Kidney (tissue), 13 donors: ENCODE measurements at regions not wholly inside any gene's neighbourhood (a gene's known extent, or its start where the extent isn't known, plus 50 kb on each side); places are given as distances from the start of the nearest gene placed in this dataset.

Experiments
- DNase-seq, 5 donors: peaks; one replicate each; pipeline ENCODE4 v3.0.0-alpha.2; 2013 to 2020
- FAIRE-seq: peaks from 2 replicates; lab custom pipeline; 2012; peaks lifted over from hg19 to GRCh38; lab: Jason Lieb, UNC
- H3K27ac ChIP-seq, 2 donors: one replicate each; pipeline ENCODE4 v1.7.0; 2013; ENCODE audit warnings: low read depth in 2 of 2, low read length in 2 of 2, inconsistent platforms in 1 of 2
- H3K27me3 ChIP-seq: one replicate; pipeline ENCODE4 v1.7.1; 2013; ENCODE audit warnings: low read length, inconsistent platforms; ENCODE audit not compliant: control insufficient read depth, insufficient read depth
- H3K36me3 ChIP-seq, 3 donors: one replicate each; pipeline versions ENCODE4 v1.7.0 to v1.7.1; 2013; ENCODE audit warnings: low read length in 3 of 3, control low read depth in 1 of 3, inconsistent platforms in 1 of 3; ENCODE audit not compliant: insufficient read depth in 3 of 3, control insufficient read depth in 2 of 3
- H3K4me1 ChIP-seq, 3 donors: one replicate each; pipeline versions ENCODE4 v1.7.0 to v1.7.1; 2013; ENCODE audit warnings: low read length in 3 of 3, inconsistent platforms in 1 of 3, low read depth in 1 of 3; ENCODE audit not compliant: control insufficient read depth in 2 of 3, insufficient read depth in 2 of 3
- H3K4me3 ChIP-seq, 3 donors: one replicate each; pipeline versions ENCODE4 v1.7.0 to v1.8.1; 2013; ENCODE audit warnings: low read length in 3 of 3, control low read depth in 1 of 3, inconsistent platforms in 1 of 3
- H3K9ac ChIP-seq, 3 donors: one replicate each; pipeline versions ENCODE4 v1.7.0 to v1.7.1; 2013; ENCODE audit warnings: low read length in 3 of 3, control low read depth in 1 of 3, inconsistent platforms in 1 of 3
- H3K9me3 ChIP-seq, 3 donors: one replicate each; pipeline versions ENCODE4 v1.7.0 to v1.7.1; 2013; ENCODE audit warnings: low read length in 3 of 3, control low read depth in 1 of 3, inconsistent platforms in 1 of 3; ENCODE audit not compliant: control insufficient read depth in 2 of 3, insufficient read depth in 1 of 3
- CTCF ChIP-seq: IDR thresholded peaks from 3 replicates; pipeline ENCODE4 v1.5.1; 2012; ENCODE audit warnings: mild to moderate bottlenecking, moderate library complexity, borderline replicate concordance; ENCODE audit not compliant: insufficient read depth; ENCODE audit errors: extremely low read depth
- intact Hi-C: fragments of 100-400 bp; cut with DNase I; formaldehyde crosslinking; loops from one replicate; pipeline ENCODE4 v1.11.1; 2022
- donor health status: control.
- donor health status: control.
- donor health status: control.
- donor health status: control.
- donor health status: control.
- donor health status: DM: yes; HTN: yes; CAD: no.
- donor health status: Normal renal cell carcinoma (clear cell type).

GRCh38 chr18:78830826-78831225 lies 148.8 kb upstream of the SALL3 start:
- intact Hi-C loops = no loop called here
- Histone ChIP-seq H3K27me3 (no peaks in the 10 kb centered on the region), H3K4me3 (no peak overlapping the region), H3K9ac (no peak overlapping the region), H3K27ac (no peak overlapping the region), H3K9me3 (no peaks in the 10 kb centered on the region), H3K4me1 (no peaks in the 10 kb centered on the region), H3K36me3 (no peaks in the 10 kb centered on the region)
- TF ChIP-seq CTCF = no peak
- FAIRE-seq = no peak
- DNase-seq = no peak

- H3K9ac ChIP-seq = no peak overlapping the region
- intact Hi-C loops = no loop called here
- H3K4me3 ChIP-seq = no peak overlapping the region
- TF ChIP-seq CTCF = no peak
- H3K4me1 ChIP-seq = no peaks in the 10 kb centered on the region
- no peaks in the 10 kb centered on the region for H3K9me3 ChIP-seq
- DNase-seq (no peak), FAIRE-seq (no peak)
- H3K27me3 ChIP-seq = no peaks in the 10 kb centered on the region
- H3K27ac ChIP-seq = no peak overlapping the region
- no peaks in the 10 kb centered on the region for H3K36me3 ChIP-seq
These were observed 148.0 kb upstream of the SALL3 start for GRCh38 chr18:78831603-78832002.

- Histone ChIP-seq H3K9ac (no peak overlapping the region), H3K4me1 (no peaks in the 10 kb centered on the region), H3K27me3 (no peaks in the 10 kb centered on the region), H3K27ac (no peak overlapping the region), H3K9me3 (no peaks in the 10 kb centered on the region), H3K36me3 (no peaks in the 10 kb centered on the region), H3K4me3 (no peak overlapping the region)
- intact Hi-C loops = no loop called here
- TF ChIP-seq CTCF = no peak
- FAIRE-seq = no peak
- no peak for DNase-seq
These were observed 145.8 kb upstream of the SALL3 start for GRCh38 chr18:78833833-78834232.

- no peaks in the 10 kb centered on the region for H3K4me1 ChIP-seq
- no peaks in the 10 kb centered on the region for H3K36me3 ChIP-seq
- H3K9ac ChIP-seq = no peak overlapping the region
- no peak for TF ChIP-seq CTCF
- FAIRE-seq (no peak), DNase-seq (no peak)
- H3K27ac ChIP-seq = no peak overlapping the region
- H3K9me3 ChIP-seq = no peaks in the 10 kb centered on the region
- intact Hi-C loops = no loop called here
- H3K4me3 ChIP-seq = no peak overlapping the region
- no peaks in the 10 kb centered on the region for H3K27me3 ChIP-seq
These were observed 142.8 kb upstream of the SALL3 start for GRCh38 chr18:78836838-78837237.
